ENCODE measurements at regions not wholly inside any gene's neighbourhood (a gene's known extent, or its start where the extent isn't known, plus 50 kb on each side); places are given as distances from the start of the nearest gene placed in this dataset.
A peak's percentile ranks its signal among the peaks of the same experiment; 100 is the strongest.

DNA sequence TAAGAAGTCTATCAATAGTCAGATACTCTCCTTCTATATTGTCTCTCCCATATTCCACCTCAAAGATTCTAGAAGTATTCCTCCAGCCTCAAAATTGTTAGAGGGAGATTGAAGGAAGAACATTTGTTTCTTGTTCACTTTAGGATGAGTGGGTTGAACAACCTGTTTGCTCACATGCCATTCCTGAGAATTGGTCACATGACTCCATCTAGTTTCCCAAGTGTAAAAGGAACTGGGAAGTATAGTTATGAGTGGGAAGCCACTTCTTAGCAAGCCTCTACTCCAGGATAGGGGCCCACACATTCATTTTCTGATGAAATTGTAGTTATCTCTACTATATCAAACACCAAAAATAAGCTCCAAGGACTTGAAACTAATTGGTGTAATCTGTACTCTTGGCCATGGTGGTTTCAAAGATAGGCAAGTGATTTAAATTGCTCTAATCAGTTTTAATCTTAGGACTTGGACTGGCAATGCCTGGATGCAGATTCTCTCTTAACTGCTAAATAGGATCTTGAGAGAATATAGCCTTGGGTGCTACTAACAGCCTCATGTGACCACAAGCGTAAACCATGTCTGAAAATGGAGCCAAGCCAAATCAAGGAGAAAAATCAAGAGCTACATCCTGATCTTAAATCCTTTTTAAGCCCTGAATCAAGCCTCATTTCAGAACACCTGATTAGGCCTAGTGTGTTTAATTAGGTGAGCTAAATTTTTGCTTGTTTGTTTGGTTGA lies 758.7 kb upstream of the MAN1A1 start:
- DNase-seq (ENCODE audit: low read depth in 2 of 2): no peak

DNA sequence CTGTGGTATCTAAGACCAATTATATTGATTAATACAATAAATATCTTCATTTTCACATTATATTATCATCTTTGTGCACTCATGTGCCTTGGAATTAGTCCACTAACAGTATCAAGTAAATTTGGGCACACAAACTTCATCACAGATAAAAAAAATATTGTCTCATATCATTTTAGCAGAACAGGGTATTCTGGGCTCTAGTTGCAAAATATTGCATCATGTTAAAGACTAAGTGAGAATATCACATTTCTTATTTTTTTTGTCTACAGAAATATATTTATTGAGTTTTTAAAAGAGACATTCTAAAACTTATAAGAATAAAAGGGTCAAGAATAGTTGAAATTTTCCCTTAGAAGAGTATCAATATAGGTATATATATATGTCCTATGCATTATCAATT lies 754.1 kb upstream of the MAN1A1 start:
- no peak for DNase-seq (ENCODE audit: low read depth in 2 of 2)

DNA sequence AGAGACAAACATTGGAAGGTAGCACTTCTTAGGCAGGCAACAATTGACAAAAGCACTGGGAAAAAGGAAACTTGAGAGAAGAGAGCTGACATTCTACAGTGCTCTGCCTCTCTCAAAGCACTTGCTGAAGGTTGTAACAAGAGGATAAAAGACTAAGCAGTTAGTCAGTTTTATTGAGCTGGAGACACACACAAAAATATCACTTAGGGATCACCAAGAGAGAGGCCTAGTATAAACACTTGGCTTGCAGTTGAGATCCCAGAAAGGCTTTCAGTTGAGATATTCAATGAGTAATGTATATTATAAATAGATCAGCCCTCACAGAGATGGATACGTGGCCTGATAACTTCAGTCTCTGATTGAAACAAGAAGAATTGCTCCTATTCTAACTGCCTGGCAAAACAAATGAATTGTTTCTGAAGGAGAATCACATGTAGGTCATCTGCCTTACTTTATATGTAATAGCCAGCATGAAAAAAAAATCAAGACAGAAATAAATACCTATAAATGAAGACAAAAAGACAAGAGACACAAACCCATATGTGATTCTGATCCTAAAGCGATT lies 747.2 kb upstream of the MAN1A1 start:
- DNase-seq (ENCODE audit: low read depth in 2 of 2): no peak

DNA sequence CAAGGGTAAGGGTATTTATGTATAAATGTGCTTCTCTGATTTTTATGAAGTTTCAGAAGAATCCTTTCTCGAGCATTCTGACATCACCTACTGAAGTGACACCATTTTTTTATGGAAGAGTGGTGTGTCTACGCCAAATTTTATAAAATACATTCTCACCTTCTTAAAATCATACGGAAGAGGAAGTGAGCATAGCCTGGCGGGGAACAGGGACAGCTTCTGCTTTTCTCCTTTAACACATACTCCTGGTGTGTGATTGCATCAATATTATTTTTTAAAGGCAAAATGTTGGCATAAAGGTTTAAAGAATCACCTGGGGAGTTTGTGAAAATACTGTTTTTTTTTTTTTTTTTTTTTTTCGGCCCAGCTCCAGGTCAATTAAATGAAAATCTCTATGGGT lies 733.6 kb upstream of the MAN1A1 start:
- no peak for DNase-seq (ENCODE audit: low read depth in 2 of 2)

DNA sequence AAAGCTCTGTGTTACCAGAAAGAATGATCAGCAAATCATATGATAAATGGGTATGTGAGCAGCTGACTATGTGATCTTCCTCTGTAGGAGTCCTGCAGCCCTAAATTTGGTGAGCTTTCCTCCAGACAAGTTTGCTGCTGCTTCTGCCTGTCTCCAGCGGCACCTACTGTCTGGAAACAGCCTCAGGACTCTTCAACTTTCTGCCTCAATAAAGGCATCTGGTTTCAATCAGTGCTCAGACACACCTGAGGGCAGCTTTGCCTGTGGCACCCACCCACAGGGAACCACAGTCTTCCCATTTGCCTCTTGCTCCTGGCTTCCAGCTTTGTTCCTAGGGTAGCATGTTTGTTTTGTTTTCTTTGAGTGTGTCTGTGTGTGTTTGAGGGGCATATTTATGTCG lies 727.9 kb upstream of the MAN1A1 start:
- no peak for DNase-seq (ENCODE audit: low read depth in 2 of 2)

DNA sequence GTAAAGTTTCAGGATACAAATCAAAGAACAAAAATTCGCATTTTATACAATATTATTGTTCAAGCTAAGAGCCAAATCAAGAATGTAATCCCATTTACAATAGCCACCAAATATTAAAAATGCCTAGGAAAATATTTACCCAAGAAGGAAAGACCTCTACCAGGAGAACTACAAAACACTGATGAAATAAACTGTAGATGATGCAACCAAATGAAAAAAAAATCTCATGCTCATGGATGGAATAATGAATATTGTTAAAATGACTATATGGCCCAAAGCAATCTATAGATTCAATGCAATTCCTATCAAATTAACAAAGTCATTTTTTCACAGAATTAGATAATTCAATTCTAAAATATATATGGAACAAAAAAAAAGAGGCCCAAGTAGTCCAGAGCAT lies 708.8 kb upstream of the MAN1A1 start:
- DNase-seq (ENCODE audit: low read depth in 2 of 2): no peak

DNA sequence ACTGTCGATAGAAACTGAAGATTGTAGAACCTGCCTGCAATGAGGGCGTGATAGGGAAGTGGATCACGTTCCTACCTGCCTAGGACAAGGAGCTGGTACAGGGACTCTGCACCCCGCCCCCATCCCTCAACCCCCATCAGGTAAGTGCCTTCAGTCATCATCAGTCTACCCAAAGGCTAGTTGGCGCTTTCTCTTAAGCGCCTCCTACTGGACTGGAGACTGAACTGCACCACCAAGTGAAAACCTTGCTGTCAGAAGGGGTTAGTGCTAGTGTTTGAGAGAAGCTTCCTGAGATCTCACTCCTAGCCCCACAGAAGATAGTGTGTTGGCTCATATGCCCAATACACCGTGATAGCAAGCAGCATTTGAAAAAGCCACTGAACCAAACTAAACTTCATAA lies 706.5 kb upstream of the MAN1A1 start:
- DNase-seq (ENCODE audit: low read depth in 2 of 2): no peak

DNA sequence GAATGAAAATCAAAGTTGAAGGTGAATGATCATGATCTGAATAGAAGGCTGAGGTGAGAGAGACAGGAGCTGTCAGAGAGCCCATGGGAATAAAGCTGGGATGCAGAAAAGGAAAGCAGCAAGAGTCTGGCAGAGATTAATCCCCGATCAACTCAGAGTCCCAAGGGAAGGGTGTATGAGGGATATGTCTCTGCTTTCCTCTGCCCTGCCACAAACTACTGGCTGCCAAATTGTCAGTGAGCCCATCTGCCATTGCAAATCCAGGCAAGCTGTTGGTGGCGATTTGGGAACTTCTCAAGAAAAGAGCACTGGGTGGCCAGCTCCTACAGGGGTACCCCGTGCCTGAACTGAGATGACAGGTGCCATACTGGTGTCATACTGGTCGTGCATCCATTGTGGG lies 705.5 kb upstream of the MAN1A1 start:
- DNase-seq (ENCODE audit: low read depth in 2 of 2): no peak

DNA sequence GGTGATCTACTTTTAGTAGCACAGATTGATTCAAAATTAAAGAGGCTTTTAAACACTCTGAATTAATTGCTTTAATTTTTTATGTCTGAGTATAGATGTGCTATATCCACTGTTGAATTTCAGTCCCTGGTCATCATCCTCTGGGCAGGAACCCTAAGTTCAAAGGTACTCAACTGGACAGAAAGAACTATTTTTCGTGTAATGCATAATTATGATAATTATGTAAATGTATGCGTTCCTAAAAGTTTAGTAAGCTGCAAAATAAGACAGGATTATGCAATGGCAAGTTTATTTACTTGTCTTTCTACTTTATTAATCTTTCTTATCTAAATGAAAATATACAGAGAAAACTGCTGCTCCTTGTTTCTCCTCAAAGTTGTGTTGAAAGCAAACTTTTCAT lies 690.1 kb upstream of the MAN1A1 start:
- no peak for DNase-seq (ENCODE audit: low read depth in 2 of 2)

DNA sequence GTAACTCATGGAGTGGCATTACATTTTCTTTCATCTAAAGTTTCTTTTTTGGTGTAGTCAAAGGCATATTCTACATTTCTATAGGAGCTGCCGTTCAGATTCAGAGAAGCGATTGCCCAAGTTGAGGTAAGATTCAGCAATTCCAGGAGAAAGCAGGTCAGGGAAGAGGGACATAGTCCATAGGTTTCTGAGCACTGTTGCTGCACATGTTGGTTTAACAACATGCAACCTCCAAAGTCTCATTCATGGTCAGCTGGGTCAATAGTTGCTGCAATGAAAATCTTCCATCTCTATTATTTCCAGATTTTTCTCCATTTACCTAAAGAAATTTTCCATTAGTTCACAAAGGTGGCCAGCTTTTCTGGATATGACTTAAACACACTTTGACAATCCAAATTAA lies 682.3 kb upstream of the MAN1A1 start:
- DNase-seq (ENCODE audit: low read depth in 2 of 2): no peak

DNA sequence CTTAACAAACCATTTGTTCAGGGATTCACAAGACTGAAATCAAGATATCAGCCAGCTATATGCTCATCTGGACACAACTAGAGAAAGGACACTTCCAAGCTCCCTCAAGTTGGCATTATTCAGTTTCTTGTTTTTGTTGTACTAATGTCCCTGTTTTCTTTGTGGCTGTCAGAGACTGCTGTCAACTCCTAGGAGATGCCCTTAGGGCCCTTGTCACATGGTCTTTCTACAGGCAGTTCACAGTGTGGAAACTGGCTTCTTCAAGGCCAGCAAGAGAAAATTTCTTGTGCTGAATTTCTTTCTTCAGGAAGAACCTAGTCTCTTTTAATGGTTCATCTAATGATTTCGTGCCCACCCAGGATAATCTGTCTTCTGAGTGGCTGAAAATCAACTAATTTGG lies 677.2 kb upstream of the MAN1A1 start:
- DNase-seq (ENCODE audit: low read depth in 2 of 2): no peak

DNA sequence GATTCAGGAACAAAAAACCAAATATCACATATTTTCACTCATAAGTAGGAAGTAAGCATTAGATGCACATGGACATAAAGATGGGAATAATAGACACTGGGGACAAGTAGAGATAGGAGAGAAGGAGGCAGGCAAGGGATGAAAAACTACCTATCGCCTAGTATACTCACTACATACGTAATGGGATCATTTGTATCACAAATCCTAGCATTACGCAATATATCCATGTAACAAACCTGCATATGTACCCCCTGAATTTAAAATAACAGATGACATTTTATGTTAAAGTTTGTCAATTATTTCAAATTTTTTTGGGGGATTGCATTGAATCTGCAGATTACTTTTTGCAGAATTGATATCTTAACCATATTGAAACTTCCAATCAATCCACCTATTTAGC lies 660.5 kb upstream of the MAN1A1 start:
- DNase-seq (ENCODE audit: low read depth in 2 of 2): no peak

DNA sequence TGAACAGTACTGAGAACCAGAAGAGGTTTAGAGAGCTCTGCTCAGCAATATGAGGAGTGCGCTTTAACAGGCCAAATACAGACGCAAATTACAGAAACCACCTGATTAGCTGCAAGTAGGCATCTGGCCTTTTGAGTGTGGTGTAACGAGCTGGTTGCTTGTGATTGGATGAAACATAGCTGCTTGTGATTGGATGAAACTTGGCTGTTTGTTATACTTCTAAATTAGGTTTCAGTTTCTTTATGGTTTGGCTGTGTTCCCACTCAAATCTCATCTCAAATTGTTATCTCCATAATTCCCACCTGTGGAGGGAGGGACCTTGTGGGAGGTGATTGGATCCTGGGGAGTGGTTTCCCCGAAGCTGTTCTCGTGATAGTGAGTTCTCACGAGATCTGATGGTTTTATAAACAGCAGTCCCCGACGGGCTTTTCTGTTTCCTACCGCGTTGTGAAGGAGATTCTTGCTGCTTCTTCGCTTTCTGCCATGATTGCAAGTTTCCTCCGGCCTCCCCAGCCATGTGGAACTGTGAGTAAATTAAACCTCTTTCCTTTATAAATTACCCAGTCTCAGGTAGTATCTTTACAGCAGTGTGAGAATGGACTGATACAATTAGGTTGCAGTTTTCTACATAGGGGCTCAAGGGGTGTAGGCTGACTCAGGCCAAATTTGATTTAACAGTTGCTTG lies 655.9 kb upstream of the MAN1A1 start:
- DNase-seq (ENCODE audit: low read depth in 2 of 2): no peak

DNA sequence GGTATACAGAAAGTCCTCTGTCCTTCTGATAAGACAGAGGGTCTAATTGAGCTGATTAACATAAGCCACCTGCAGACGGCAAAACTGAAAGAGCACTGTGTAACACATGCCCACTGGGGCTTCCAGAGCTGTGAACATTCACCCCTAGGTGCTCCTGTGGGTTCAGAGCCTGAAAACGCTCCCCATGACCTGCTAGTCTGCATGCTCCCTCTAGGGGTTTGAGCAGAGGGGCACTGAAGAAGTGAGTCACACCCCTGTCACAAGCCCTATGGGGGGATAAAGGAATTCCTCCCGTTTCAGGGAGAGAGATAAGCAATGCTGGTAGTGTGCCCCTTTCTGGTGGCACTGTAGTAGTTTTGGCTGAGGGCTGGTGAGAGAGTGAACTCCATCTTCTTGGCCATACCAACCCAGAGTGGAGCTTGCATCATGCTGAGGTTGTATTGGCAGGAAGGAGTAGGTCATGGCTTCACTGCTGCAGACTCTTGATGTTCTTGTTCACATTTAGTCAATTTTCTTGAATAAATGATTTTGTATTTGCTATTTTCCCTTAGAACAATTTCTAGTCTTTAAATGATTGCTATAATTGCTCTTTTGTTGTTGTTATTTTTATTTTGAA lies 637.5 kb upstream of the MAN1A1 start:
- no peak for DNase-seq (ENCODE audit: low read depth in 2 of 2)

DNA sequence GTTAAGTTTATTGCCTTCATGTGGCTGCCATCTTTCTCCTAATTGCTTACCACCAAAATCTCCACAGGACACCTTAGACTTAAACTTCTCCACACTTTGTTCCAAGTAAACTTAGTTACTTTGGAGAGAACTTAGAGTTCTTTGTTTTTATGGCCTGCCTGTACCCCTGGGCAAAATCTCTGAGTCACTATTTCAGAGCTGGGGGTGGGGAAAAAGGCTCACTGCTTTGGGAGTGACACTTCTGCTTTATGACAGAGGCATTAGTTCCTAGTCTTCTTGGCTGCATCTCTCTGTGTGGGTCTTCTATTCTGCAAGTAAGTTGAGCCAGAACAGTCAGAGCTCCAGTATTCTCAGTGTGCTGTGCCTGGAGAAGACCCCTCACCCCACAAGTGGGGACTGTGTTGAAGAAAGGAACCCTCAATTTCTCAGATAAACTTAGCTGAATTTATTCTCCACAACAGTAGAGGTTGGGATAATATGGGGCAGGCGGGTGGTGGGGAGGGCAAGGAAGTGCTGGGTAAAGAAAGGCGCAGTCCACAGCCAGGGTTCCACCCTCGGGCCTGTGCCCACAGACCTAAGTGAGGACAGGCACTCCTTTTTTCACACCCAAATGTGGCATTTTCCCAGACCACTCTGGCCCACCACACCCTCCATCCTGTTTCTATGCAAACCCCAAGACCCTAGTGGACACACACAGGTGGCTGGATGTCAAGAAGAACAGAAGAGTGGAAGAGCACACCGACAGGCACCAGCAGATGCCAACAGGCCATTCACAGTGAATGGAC lies 636.6 kb upstream of the MAN1A1 start:
- DNase-seq (ENCODE audit: low read depth in 2 of 2): no peak

DNA sequence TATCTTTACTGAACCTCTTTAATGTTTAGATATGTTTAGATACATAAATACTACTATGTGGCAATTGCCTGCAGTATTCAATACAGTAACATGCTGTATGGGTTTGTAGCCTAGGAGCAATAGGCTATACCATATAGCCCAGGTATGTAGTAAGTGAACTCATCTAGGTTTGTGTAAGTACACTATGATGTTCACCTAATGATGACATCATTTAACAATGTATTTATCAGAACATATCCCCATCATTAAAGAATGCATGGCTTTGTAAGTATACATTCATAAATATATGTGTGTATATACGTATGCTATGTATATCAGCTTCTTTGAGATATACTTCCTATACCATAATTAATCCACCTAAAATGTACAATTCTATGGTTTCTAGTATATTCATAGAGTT lies 631.2 kb upstream of the MAN1A1 start:
- DNase-seq (ENCODE audit: low read depth in 2 of 2): no peak

DNA sequence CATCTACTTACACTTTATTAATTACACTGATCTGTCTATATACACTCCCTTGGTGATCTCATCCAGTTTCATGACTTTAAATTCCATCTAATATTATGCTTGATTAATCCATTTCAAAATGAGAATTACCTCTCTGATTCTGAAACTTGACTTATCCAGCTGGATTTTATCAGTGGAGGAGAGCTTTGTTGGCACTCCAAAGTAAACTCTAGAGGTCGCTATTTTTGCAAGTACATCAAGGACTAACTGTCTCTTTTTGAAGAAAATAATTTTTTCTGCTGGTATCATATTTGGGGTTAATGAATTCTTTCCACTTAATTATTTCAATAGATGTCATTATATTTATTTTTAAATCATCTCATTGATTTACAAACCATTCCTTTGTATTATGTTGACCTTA lies 630.3 kb upstream of the MAN1A1 start:
- no peak for DNase-seq (ENCODE audit: low read depth in 2 of 2)

DNA sequence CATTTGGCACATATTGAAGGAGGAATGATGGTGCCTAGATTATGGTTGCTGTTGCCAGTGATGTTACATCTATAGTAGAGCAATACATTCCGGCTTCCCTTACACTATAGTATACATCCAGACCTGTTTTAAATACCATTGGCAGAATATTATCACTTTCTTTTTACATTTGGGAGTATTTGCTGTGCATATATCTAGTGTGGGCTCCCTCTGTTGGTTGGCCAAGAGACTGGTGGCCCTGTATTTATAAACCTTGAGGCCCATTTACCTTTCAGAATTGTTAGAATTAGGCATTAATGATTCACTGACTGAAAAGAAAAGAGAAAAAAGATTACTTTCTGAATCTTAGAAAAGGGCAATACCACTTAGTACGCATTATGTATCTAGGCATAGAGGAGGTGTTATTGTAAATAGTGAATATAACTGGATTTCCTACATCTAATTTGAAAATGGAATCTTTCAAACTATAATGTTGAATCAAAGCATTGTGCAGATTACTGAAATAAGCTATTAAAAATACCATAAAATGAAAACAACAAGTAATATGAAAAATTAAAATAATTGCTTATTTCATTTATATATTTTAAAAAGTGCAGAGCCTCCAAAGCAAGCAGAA lies 628.8 kb upstream of the MAN1A1 start:
- peak in 1 of 2 donors; percentile 41 for DNase-seq (ENCODE audit: low read depth in 2 of 2)

DNA sequence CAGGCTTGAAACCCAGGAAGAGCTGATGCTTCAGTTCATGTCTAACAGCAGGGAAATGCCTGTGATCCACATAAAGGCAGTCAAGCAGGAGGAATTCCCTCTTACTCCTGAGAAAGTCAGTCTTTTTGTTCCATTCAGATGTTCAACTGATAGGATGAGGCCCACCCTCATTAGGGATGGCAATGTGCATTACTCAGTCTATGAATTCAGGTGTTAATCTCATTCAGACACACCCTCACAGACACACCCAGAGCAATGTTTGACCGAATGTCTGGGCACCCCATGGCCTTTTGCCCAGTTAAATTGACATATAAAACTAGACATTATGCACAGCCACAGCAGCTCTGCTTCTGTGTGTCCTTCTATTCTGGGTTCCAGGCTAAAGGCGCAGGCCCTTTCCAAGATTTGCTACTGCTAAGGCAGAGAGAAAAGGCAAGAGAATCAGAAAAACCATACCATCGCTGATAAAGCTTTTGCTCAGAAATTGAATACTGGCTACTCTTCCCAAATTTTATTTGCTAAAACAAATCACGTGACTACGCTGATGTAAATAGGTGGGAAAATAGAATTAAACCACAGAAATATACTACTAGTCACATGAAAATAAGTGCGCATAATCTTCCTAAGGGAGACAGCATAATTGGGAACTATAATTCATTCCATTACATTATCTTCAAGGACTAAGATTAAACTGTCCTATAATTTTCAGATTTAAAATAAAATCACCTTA lies 625.0 kb upstream of the MAN1A1 start:
- DNase-seq (ENCODE audit: low read depth in 2 of 2): no peak

DNA sequence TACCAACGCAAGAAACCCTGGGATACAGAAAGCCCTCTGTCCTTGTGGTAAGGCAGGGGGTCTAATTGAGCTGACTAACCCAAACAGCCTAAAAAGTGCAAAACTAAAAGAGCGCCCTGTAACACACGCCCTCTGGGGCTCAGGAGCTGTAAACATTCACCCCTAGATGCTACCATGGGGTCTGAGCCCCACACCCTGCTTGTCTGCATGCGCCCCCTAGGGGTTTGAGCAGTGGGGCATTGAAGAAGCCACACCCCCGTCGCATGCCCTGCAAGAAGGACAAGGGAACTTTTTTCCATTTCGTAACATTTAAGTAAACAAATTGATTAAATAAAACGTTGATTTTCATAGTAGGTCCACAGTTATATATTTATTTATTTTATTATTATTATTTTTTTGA lies 616.9 kb upstream of the MAN1A1 start:
- DNase-seq (ENCODE audit: low read depth in 2 of 2): no peak

DNA sequence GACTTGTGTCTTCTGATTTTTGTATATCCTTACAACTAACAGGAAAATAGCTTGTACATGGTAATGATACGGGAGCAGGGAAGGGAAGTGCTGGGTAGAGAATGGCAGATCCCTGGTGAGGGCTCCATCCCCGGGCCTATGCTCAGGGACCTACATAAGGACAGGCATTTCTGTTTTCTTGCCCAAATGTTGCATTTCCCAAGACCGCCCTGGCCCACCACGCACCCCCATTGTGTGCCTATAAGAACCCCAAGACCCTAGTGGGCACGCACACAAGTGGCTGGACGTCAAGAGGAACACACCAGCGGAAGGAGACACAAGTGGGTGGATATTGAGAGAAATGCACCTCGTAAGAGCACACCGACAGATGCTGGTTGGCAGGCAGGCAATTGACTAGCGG lies 616.3 kb upstream of the MAN1A1 start:
- no peak for DNase-seq (ENCODE audit: low read depth in 2 of 2)
